DOHH2 (cell line): ENCODE measurements at regions not wholly inside any gene's neighbourhood (a gene's known extent, or its start where the extent isn't known, plus 50 kb on each side); places are given as distances from the start of the nearest gene placed in this dataset.

Source experiments
- H3F3A ChIP-seq: fragments of 200-600 bp; sonication (generic), shearing (Covaris generic); 2 replicates; pipeline ENCODE4 v1.6.0; 2016; ENCODE audit warnings: antibody characterized with exemption, mild to moderate bottlenecking; ENCODE audit not compliant: control insufficient read depth, insufficient read depth
- H3K27ac ChIP-seq: fragments of 200-600 bp; sonication (generic); 2 replicates; pipeline ENCODE4 v1.5.1; 2014; ENCODE audit warnings: low read depth, mild to moderate bottlenecking, low read length, moderate library complexity
- H3K27me3 ChIP-seq: fragments of 200-600 bp; sonication (generic); 2 replicates; pipeline ENCODE4 v1.6.1; 2014; ENCODE audit warnings: mild to moderate bottlenecking, low read length, mixed read lengths; ENCODE audit not compliant: control insufficient read depth
- H3K36me3 ChIP-seq: fragments of 200-600 bp; sonication (generic); 2 replicates; pipeline ENCODE4 v1.6.1; 2014; ENCODE audit warnings: mild to moderate bottlenecking, low read length, moderate library complexity, mixed read lengths; ENCODE audit not compliant: control insufficient read depth
- H3K4me1 ChIP-seq: fragments of 200-600 bp; sonication (generic); 2 replicates; pipeline ENCODE4 v1.6.1; 2014; ENCODE audit warnings: mild to moderate bottlenecking, low read length, mixed read lengths; ENCODE audit not compliant: control insufficient read depth
- H3K4me2 ChIP-seq: fragments of 200-600 bp; sonication (generic); 2 replicates; pipeline ENCODE4 v1.6.0; 2014; ENCODE audit warnings: mild to moderate bottlenecking, low read length, moderate library complexity
- H3K4me3 ChIP-seq: fragments of 200-600 bp; sonication (generic); 2 replicates; pipeline ENCODE4 v1.5.1; 2014; ENCODE audit warnings: mild to moderate bottlenecking, low read length, mixed read lengths
- H3K79me2 ChIP-seq: fragments of 200-600 bp; sonication (generic); 2 replicates; pipeline ENCODE4 v1.6.1; 2014; ENCODE audit warnings: mild to moderate bottlenecking, low read length, mixed read lengths; ENCODE audit not compliant: control insufficient read depth
- H3K9me2 ChIP-seq: fragments of 200-600 bp; sonication (generic); replicated peaks from 2 replicates; pipeline ENCODE4 v1.6.1; 2014; ENCODE audit warnings: mild to moderate bottlenecking, low read length, mixed read lengths; ENCODE audit not compliant: control insufficient read depth
- H3K9me3 ChIP-seq: fragments of 200-600 bp; sonication (generic); 2 replicates; pipeline ENCODE4 v1.6.1; 2014; ENCODE audit warnings: antibody characterized with exemption, low read length, mixed read lengths; ENCODE audit not compliant: control insufficient read depth, insufficient read depth
- H4K20me1 ChIP-seq: fragments of 200-600 bp; sonication (generic); 2 replicates; pipeline ENCODE4 v1.6.0; 2014; ENCODE audit warnings: low read depth, mild to moderate bottlenecking, antibody characterized with exemption, low read length, moderate library complexity; ENCODE audit not compliant: control insufficient read depth, insufficient read depth
- CTCF ChIP-seq: fragments of 200-600 bp; sonication (generic); IDR thresholded peaks from one replicate; pipeline ENCODE4 v1.5.1; 2014; ENCODE audit warnings: antibody characterized with exemption, mild to moderate bottlenecking, low read depth, low read length; ENCODE audit not compliant: poor library complexity, severe bottlenecking
- EZH2phosphoT487 ChIP-seq: fragments of 200-600 bp; sonication (generic); IDR thresholded peaks from 2 replicates; pipeline ENCODE4 v1.6.1; 2017; ENCODE audit warnings: borderline replicate concordance, mild to moderate bottlenecking, antibody characterized with exemption, low read length, moderate library complexity, mixed read lengths

DNA sequence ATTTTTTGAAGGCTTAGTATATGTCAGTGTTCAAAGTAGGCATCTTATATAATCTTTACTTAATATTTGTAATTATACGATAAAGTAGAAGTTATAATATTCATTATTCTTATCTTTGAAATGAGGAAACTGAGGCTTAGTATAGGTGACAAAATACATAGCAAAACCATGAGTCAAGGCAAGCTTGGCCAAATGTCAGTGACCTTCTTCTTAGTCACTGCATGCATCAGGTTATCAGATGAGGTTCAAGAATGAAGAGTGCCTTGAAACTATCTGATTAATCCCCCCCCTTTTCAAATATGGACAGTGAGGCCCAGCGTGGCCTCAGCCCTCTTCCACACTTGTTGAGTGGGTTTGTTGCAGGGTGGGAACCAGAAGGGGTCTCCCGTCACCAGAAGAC, 59.3 kb downstream of the PMAIP1 start:
- Histone ChIP-seq H3K9me3 (no peaks in the 10 kb centered on the region), H3K36me3 (no peaks in the 10 kb centered on the region), H3K4me1 (peaks cover 84% of the 10 kb centered on the region), H3K79me2 (no peaks in the 10 kb centered on the region), H3K4me2 (peak overlapping the region; percentile 85), H3K27ac (peak overlapping the region; percentile 86), H3K27me3 (no peaks in the 10 kb centered on the region), H3K4me3 (peak overlapping the region; percentile 62), H4K20me1 (no peaks in the 10 kb centered on the region), H3F3A (peaks cover 30% of the 10 kb centered on the region), H3K9me2 (no peaks in the 10 kb centered on the region)
- no peak for TF ChIP-seq EZH2phosphoT487
- TF ChIP-seq CTCF = no peak

DNA sequence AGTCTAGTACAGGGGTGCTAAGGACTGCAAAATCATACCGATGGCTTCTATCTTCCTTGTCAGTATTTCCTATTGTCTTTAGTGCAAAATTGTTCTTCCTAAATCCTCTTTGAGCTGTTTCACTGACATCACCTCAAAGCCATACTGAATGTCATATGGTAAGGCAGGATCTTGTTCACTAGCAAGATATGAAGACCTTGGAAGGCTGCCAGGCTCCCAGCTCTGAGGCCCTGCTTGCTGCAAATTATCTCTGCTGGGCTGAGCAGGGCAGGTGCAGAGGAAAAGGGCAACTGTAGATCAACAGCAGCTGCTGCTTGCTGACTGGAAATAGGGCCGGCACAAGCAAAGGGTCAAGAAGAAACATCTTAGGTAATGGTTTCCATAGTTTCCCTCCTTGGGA, 58.2 kb downstream of the PMAIP1 start:
- Histone ChIP-seq H3K27ac (peak overlapping the region; percentile 86), H3K4me3 (peak overlapping the region; percentile 56), H3F3A (peaks cover 33% of the 10 kb centered on the region), H4K20me1 (no peaks in the 10 kb centered on the region), H3K9me3 (no peaks in the 10 kb centered on the region), H3K9me2 (no peaks in the 10 kb centered on the region), H3K79me2 (no peaks in the 10 kb centered on the region), H3K36me3 (no peaks in the 10 kb centered on the region), H3K27me3 (no peaks in the 10 kb centered on the region), H3K4me1 (peaks cover 92% of the 10 kb centered on the region), H3K4me2 (peak overlapping the region; percentile 85)
- TF ChIP-seq CTCF (no peak), EZH2phosphoT487 (no peak)

DNA sequence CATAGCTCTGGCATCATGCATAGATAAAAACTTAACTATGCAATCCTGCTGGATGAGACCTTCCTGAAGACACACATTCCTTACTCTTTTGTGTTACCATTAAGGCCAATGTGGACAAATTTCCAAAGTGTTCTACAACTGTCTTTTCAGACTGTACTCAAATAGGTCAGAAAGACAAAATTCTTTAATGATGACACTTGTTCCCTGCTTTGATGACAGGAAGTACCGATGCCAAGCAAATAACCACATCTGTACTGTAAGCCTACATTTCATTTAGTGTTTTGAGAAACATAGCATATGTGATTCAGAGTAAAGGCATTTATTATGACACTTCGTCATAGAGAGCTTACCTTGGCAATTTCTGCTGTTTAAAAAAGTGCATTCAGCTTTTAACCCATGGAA, 55.0 kb downstream of the PMAIP1 start:
- H3K27ac ChIP-seq = peak overlapping the region; percentile 59
- H3K4me2 ChIP-seq = peak overlapping the region; percentile 51
- H3K4me3 ChIP-seq = peak overlapping the region; percentile 29
- no peaks in the 10 kb centered on the region for H3K27me3 ChIP-seq
- no peaks in the 10 kb centered on the region for H3K79me2 ChIP-seq
- H3K9me3 ChIP-seq = no peaks in the 10 kb centered on the region
- peaks cover 70% of the 10 kb centered on the region for H3K4me1 ChIP-seq
- no peaks in the 10 kb centered on the region for H3K9me2 ChIP-seq
- peaks cover 26% of the 10 kb centered on the region for H3F3A ChIP-seq
- no peak for TF ChIP-seq EZH2phosphoT487
- TF ChIP-seq CTCF = no peak
- no peaks in the 10 kb centered on the region for H4K20me1 ChIP-seq
- no peaks in the 10 kb centered on the region for H3K36me3 ChIP-seq
